Spinal cord (tissue), 9 donors: ENCODE measurements at regions not wholly inside any gene's neighbourhood (a gene's known extent, or its start where the extent isn't known, plus 50 kb on each side); places are given as distances from the start of the nearest gene placed in this dataset.

Experiments used
- DNase-seq, 6 donors: peaks; one replicate each; pipeline versions ENCODE4 v3.0.0 to v3.0.0-alpha.2; 2013 to 2015; ENCODE audit warnings: low spot score in 6 of 6, low read depth in 4 of 6
- H3K27ac ChIP-seq: one replicate; pipeline ENCODE4 v1.5.1; 2013; ENCODE audit warnings: low read depth, low read length, control low read depth
- H3K27me3 ChIP-seq: one replicate; pipeline ENCODE4 v1.6.1; 2013; ENCODE audit warnings: low read length; ENCODE audit not compliant: control insufficient read depth, insufficient read depth
- H3K36me3 ChIP-seq: one replicate; pipeline ENCODE4 v1.6.1; 2013; ENCODE audit warnings: low read length; ENCODE audit not compliant: control insufficient read depth, insufficient read depth
- H3K4me1 ChIP-seq: one replicate; pipeline ENCODE4 v1.6.1; 2013; ENCODE audit warnings: low read length; ENCODE audit not compliant: control insufficient read depth, insufficient read depth
- H3K4me3 ChIP-seq: one replicate; pipeline ENCODE4 v1.5.1; 2013; ENCODE audit warnings: low read depth, low read length, control low read depth
- H3K9me3 ChIP-seq: one replicate; pipeline ENCODE4 v1.6.1; 2013; ENCODE audit warnings: low read length; ENCODE audit not compliant: control insufficient read depth, insufficient read depth
- WGBS: methylation state at CpG from one replicate; pipeline ENCODE4 v1.1.5; 2013; ENCODE audit warnings: missing lambda C conversion rate; ENCODE audit not compliant: insufficient coverage; 5-methylcytosine and 5-hydroxymethylcytosine counted together
- donor health status: healthy.

GRCh38 chr18:78458356-78458755, 521.3 kb upstream of the SALL3 start:
- no peaks in the 10 kb centered on the region for H3K4me1 ChIP-seq
- 92% methylated on average over 2 of the region's 4 CpGs for whole genome bisulfite sequencing
- no peaks in the 10 kb centered on the region for H3K27me3 ChIP-seq
- H3K9me3 ChIP-seq = no peaks in the 10 kb centered on the region
- no peak for DNase-seq
- no peak overlapping the region for H3K4me3 ChIP-seq
- no peak overlapping the region for H3K27ac ChIP-seq
- no peaks in the 10 kb centered on the region for H3K36me3 ChIP-seq

GRCh38 chr18:78459668-78460067, 520.0 kb upstream of the SALL3 start:
- Histone ChIP-seq H3K9me3 (peaks cover under 1% of the 10 kb centered on the region), H3K27ac (no peak overlapping the region), H3K36me3 (no peaks in the 10 kb centered on the region), H3K27me3 (no peaks in the 10 kb centered on the region), H3K4me3 (no peak overlapping the region), H3K4me1 (no peaks in the 10 kb centered on the region)
- DNase-seq = peak in 1 of 6 donors; percentile 9
- 82% methylated on average over 3 of the region's 3 CpGs for WGBS

GRCh38 chr18:78460558-78460957, 519.1 kb upstream of the SALL3 start:
- Histone ChIP-seq H3K4me1 (no peaks in the 10 kb centered on the region), H3K27ac (no peak overlapping the region), H3K27me3 (no peaks in the 10 kb centered on the region), H3K9me3 (peaks cover 5% of the 10 kb centered on the region), H3K36me3 (no peaks in the 10 kb centered on the region), H3K4me3 (no peak overlapping the region)
- DNase-seq = no peak
- WGBS = 91% methylated on average over 3 of the region's 3 CpGs

GRCh38 chr18:78473563-78473962, 506.1 kb upstream of the SALL3 start:
- no peak for DNase-seq
- Histone ChIP-seq H3K27me3 (no peaks in the 10 kb centered on the region), H3K27ac (no peak overlapping the region), H3K4me1 (no peaks in the 10 kb centered on the region), H3K4me3 (no peak overlapping the region), H3K36me3 (no peaks in the 10 kb centered on the region), H3K9me3 (no peaks in the 10 kb centered on the region)
- WGBS = 75% methylated on average over 4 of the region's 5 CpGs

GRCh38 chr18:78477840-78478239, 501.8 kb upstream of the SALL3 start:
- H3K27ac ChIP-seq = no peak overlapping the region
- no peaks in the 10 kb centered on the region for H3K27me3 ChIP-seq
- H3K36me3 ChIP-seq = no peaks in the 10 kb centered on the region
- no peak for DNase-seq
- no peaks in the 10 kb centered on the region for H3K9me3 ChIP-seq
- H3K4me3 ChIP-seq = no peak overlapping the region
- peaks cover 2% of the 10 kb centered on the region for H3K4me1 ChIP-seq
- WGBS = 84% methylated on average over 6 of the region's 9 CpGs

- Histone ChIP-seq H3K27ac (no peak overlapping the region), H3K36me3 (no peaks in the 10 kb centered on the region), H3K4me3 (no peak overlapping the region), H3K27me3 (no peaks in the 10 kb centered on the region), H3K4me1 (peaks cover 2% of the 10 kb centered on the region), H3K9me3 (no peaks in the 10 kb centered on the region)
- WGBS = 93% methylated on average over 15 of the region's 16 CpGs
- no peak for DNase-seq
Observed at GRCh38 chr18:78479443-78479842, 500.2 kb upstream of the SALL3 start.

- DNase-seq = peak in 1 of 6 donors; percentile 55
- Histone ChIP-seq H3K9me3 (no peaks in the 10 kb centered on the region), H3K4me3 (no peak overlapping the region), H3K36me3 (no peaks in the 10 kb centered on the region), H3K27ac (no peak overlapping the region), H3K4me1 (peaks cover 2% of the 10 kb centered on the region), H3K27me3 (no peaks in the 10 kb centered on the region)
- 87% methylated on average over 26 of the region's 31 CpGs for WGBS
Observed at GRCh38 chr18:78480262-78481054, 499.2 kb upstream of the SALL3 start.

GRCh38 chr18:78482378-78482777, 497.2 kb upstream of the SALL3 start:
- no peak for DNase-seq
- Histone ChIP-seq H3K36me3 (no peaks in the 10 kb centered on the region), H3K9me3 (no peaks in the 10 kb centered on the region), H3K27me3 (no peaks in the 10 kb centered on the region), H3K4me1 (peaks cover 2% of the 10 kb centered on the region), H3K4me3 (no peak overlapping the region), H3K27ac (no peak overlapping the region)
- WGBS = 87% methylated on average over 4 of the region's 7 CpGs

- H3K27me3 ChIP-seq = no peaks in the 10 kb centered on the region
- 94% methylated on average over 6 of the region's 6 CpGs for WGBS
- H3K4me1 ChIP-seq = no peaks in the 10 kb centered on the region
- H3K36me3 ChIP-seq = no peaks in the 10 kb centered on the region
- DNase-seq = no peak
- H3K4me3 ChIP-seq = no peak overlapping the region
- no peak overlapping the region for H3K27ac ChIP-seq
- no peaks in the 10 kb centered on the region for H3K9me3 ChIP-seq
Observed at GRCh38 chr18:78487649-78488048, 492.0 kb upstream of the SALL3 start.

GRCh38 chr18:78492064-78492812, 487.4 kb upstream of the SALL3 start:
- 98% methylated on average over 17 of the region's 19 CpGs for WGBS
- no peak for DNase-seq
- no peak overlapping the region for H3K4me3 ChIP-seq
- no peak overlapping the region for H3K27ac ChIP-seq
- H3K9me3 ChIP-seq = no peaks in the 10 kb centered on the region
- H3K36me3 ChIP-seq = no peaks in the 10 kb centered on the region
- H3K27me3 ChIP-seq = no peaks in the 10 kb centered on the region
- H3K4me1 ChIP-seq = peaks cover 6% of the 10 kb centered on the region
